ENCODE measurements at regions not wholly inside any gene's neighbourhood (a gene's known extent, or its start where the extent isn't known, plus 50 kb on each side); places are given as distances from the start of the nearest gene placed in this dataset.

GRCh38 chr2:181341855-181342600 lies 115.2 kb upstream of the ITGA4 start:
- DNase-seq (ENCODE audit: low spot score) = no peak

DNA sequence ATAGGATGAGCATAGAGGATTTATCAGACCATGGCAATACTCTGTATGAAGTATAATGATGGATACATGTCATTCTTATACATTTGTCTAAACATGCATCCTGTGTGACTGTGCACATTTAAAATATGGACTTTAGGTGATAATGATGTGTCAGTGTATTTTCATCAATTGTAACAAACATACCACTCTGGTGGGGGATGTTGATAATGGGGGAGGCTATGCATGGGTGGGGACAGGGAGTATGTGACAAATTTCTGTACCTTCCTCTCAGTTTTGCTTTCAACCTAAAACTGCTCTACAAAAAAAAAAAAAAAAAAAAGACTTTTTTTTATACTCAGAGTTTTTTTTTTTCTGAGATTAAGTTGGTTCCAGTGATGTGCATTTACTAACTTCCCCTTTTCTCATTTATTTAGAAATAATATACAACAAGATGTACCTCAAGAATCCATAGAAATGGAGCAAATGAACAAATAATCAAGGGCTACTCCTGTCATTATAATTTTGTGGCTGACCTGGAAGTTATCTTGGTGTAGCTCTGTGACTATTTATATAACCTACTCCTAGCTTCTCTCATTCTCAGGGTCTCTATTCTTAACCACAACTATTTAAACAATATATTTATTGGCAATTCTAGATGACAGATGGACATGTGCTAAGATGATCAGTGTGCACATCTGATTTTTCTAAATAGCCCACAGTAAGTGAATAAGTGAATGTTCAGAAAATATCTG lies 108.9 kb upstream of the ITGA4 start:
- DNase-seq (ENCODE audit: low spot score) = no peak

- no peak for DNase-seq (ENCODE audit: low spot score)
Observed at GRCh38 chr2:181352158-181352557, 105.0 kb upstream of the ITGA4 start.

- no peak for DNase-seq (ENCODE audit: low spot score)
Observed at GRCh38 chr2:181354626-181355025, 102.6 kb upstream of the ITGA4 start.

- DNase-seq (ENCODE audit: low spot score) = no peak
Observed at GRCh38 chr2:181356526-181357130, 100.6 kb upstream of the ITGA4 start.

DNA sequence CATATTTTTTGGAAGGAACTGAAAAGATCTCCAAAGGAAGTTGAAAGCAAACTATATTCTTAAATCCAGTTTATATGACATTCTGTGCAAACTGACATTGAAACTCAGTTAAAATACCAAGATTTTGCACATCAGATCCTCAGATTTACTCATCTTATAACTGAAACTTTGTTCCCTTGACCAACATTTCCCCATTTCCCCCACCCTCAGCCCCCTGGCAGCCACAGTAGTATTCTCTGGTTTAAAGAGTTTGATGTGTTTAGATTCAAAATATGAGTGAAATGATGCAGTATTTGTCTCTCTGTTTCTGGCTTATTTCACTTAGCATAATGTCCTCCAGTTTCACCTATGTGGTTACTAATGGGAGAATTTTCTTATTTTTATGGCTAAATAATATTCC lies 99.2 kb upstream of the ITGA4 start:
- DNase-seq (ENCODE audit: low spot score) = no peak

DNA sequence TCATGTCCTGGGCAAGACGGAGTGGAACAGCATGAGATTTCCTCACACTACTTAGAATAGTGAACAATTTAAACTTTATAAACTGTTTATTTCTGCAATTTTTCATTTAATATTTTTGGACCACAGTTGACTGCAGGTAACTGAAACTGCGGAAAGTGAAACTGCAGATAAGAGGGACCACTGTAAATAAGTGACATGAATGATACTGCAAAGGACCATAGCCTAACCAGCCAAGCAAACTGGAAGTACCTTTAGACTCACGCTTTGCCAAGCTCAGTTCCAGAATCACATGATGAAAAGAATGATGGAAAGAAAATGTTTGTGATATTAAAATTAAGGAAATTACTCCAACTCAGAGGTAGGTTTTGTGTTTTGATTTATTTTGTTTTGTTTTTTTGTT lies 94.6 kb upstream of the ITGA4 start:
- no peak for DNase-seq (ENCODE audit: low spot score)

DNA sequence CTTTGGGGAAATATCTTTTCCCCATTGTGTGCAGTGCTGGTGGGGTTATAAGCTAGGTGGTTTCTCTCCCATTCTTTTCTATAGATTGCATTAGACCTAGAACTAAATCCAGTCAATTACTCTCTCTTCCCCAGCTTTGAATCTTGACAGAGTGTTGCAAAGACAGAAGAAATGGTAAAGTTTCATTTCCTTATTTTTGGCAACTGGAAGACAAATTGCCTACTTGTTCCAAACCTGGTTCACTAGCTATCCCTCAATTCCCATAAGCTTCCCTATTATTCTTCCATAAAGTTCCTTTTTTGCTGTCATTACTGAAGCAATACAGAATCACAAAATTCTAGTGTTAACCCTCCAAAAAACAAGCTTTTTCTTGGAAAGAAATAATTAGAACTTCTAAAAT lies 94.0 kb upstream of the ITGA4 start:
- DNase-seq (ENCODE audit: low spot score) = no peak

GRCh38 chr2:181364492-181365170 lies 92.6 kb upstream of the ITGA4 start:
- no peak for DNase-seq (ENCODE audit: low spot score)

DNA sequence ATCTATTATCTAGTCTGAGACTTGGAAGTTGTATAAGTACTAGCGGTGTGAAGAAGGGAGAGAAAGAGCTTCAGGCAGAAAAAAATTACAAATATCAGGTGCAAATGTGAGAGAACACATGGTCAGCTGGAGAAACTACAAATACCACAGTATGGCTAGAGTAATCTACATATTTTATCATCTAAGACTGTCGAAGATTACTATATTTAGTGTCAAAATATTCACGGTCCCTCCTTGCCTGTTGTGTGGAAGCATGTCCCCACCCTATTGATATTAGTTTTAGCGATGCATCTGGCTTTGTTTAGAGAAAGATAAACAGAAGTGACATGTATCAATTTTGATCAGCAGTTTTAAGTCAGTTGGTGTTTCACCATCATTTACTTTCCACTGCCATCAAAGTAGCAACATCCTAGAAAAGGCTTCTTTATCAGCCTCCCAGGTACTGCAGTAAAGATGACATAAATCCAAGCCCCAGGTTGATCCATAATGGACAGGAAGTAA lies 90.5 kb upstream of the ITGA4 start:
- no peak for DNase-seq (ENCODE audit: low spot score)

GRCh38 chr2:181367411-181367810 lies 89.8 kb upstream of the ITGA4 start:
- DNase-seq (ENCODE audit: low spot score) = no peak

DNA sequence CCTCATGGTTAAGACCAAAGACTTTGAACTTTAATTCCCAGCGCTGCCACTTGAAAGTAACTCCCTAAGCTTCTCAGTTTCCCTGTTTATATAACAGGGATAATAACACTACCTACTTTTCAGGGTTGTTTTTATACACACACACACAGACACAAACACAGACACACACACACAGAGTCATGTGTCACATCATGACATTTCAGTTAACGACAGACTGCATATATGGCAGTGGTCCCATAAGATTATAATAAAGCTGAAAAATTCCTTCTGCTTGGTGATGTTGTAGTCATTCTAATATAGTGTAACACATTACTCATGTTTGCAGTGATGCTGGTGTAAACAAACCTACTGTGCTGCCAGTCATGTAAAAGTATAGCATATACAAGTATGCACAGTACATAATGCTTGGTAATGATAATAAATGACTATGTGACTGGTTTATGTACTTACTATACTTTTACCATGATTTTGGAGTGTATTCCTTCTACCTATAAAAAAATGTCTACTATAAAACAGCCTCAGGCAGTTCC lies 89.2 kb upstream of the ITGA4 start:
- DNase-seq (ENCODE audit: low spot score) = no peak

- no peak for DNase-seq (ENCODE audit: low spot score)
Observed at GRCh38 chr2:181370126-181370525, 87.1 kb upstream of the ITGA4 start.

DNA sequence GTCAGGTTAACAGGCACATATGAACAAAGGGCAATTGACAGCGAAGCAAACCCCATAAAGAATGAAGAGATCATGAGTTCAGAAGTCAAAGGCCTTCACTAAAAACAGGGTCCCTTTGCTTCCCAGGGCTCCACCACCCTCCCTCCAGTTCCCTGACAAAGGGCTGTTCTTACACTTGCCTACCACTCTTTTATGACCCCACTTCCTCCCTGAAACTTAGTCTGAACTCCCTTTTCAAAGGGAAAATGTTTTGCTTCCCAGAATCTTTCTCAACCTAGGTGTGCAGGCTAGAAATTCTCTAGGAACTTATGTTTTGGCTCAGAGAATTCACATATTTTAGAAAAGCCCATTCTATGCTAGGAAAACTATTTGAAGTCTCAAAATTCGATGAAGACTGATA lies 86.0 kb upstream of the ITGA4 start:
- no peak for DNase-seq (ENCODE audit: low spot score)

DNA sequence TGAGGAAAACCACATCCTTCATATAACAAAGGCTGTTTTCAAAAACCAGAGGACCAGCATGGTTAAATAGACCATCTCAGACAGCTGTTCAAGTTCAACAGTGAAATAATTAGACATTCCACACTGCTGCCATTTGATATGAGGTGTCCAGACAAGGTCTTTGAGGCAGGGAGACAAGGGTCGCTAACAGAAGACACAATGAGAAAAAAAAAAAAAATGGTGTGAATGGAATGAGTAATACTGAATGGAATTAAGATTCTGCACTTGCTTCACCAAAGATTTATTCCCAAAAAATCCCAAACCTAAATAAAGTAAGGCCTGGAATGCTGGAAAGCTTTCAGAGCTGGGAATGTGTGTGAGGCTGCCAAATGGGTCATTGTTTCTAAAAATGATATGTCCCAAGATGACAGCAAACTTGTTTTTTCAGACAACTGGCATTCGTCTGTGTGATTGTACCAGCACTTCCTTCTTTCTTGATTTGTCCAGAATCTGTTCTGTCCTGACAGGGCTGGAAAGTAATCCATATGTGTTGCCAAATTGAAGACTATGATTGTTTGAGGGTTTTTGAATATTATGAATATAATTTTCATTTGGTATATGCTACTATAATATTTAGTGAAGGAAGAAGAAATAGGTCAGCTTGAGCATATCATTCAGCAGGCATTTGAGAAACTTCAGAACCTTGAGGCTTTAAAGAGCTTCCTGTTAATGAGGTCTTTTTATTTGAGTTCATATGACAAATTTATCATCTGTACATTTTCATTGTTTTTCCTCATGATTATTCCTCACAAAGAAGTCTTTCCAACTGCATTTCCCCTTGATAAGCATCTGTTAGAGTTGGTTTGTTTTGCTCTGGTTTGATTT lies 85.2 kb upstream of the ITGA4 start:
- no peak for DNase-seq (ENCODE audit: low spot score)

DNA sequence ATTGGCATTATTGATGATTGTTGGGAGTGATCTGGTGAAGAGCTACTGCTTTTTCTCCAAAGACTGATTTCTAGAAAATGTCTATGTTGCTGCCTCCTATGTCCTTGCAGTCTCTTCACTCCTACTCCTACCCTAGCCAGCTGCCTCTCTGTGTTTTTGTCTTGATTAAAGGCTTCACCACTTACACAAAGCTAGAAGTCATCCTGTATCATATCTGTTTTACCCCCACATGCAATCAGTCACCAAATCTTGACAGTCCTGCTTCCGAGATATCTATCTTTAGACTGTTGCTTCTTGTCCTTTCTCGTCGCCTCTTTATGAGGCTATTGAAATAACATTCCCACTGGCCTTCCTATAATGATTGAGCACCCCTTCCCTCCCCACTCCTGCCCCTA lies 84.5 kb upstream of the ITGA4 start:
- no peak for DNase-seq (ENCODE audit: low spot score)

GRCh38 chr2:181374781-181375675 lies 82.2 kb upstream of the ITGA4 start:
- no peak for DNase-seq (ENCODE audit: low spot score)

- no peak for DNase-seq (ENCODE audit: low spot score)
Observed at GRCh38 chr2:181376442-181376841, 80.7 kb upstream of the ITGA4 start.

DNA sequence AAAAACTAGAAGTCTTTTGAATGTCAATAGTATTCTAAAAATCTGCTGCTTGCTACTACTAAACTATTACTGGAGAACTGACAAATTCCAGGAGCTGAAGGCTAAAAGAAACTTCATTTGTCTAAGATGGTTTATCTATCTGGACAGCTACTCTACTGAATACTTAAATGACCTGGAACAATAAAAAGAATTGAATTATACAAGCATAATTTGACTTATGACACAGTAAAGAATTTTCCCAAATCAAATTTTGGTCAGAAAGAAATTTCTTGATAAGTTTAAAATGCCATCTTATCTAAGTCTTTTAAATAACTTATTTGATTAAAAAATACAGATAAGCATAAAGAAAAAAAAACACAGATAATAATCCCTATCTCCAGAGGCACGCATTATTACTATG lies 80.2 kb upstream of the ITGA4 start:
- DNase-seq (ENCODE audit: low spot score) = no peak

DNA sequence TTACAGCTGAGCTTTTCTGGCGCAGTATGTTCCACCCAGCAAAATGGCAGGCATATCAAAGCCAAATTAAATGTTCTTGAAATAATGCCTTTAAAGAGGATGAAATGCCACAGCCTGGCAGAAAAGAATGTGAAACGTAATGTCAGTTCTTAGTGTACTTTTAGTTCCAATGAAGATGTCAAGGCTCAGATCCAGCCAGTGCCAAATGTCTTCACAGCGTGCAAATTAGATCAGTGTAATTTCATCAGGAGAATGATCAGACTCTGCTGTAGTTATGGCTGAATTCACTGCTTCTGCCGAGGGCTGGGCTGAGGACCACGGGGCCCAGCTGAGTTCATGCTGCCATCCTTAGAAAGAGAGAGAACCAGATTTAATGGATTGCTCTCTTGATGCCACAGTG lies 78.7 kb upstream of the ITGA4 start:
- no peak for DNase-seq (ENCODE audit: low spot score)

Measured in CD4-positive, alpha-beta T cell treated with Interleukin-2 at 100 ng/mL for 4 hours (primary cell).